HG03108 (cell line): ENCODE measurements at regions not wholly inside any gene's neighbourhood (a gene's known extent, or its start where the extent isn't known, plus 50 kb on each side); places are given as distances from the start of the nearest gene placed in this dataset.

Source experiments
- ATAC-seq: cut with Tn5 transposase; IDR thresholded peaks from one replicate; pipeline ENCODE4 v1.9.1; 2021; ENCODE audit warnings: moderate library complexity; ENCODE audit not compliant: unreplicated experiment

DNA sequence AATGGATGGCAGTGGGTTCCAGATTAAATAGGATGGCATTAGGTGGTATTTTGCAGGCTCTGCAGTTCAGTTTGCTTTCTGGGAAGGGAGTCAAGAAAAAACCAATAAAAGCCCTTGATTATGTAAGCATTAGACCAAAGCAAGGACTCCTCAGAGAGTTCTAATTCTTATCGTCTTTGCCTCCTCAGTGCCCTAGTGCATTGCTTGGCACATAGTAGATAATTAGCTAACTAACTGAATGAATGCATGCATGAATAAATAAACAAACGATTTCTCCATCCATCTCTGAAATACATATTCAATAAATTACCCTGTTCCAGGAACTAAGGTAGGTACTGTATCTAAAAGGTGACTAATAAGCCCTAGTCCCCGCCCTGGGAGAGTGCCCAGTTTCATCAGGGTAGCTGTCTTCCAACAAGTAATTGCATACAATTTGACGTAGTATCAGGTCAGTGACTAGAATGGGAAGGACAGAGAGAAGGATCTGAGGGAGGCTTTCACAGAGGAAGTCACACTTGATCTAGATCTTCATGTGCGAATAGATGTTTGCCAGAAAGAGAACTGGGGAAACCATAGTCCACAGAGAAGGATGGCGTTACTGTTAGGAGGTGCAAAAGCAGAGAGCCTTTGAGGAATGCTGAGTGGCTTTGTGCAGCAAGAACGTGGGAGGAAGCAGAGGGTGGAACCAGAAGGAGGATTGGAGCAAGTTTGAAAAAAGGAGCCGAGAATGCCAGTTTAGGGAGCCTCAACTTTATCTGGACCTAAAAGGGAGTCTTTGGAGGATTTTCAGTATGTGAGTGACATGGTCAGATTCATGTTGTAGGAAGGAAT, 111.4 kb downstream of the TBX19 start:
- no peak for ATAC-seq

DNA sequence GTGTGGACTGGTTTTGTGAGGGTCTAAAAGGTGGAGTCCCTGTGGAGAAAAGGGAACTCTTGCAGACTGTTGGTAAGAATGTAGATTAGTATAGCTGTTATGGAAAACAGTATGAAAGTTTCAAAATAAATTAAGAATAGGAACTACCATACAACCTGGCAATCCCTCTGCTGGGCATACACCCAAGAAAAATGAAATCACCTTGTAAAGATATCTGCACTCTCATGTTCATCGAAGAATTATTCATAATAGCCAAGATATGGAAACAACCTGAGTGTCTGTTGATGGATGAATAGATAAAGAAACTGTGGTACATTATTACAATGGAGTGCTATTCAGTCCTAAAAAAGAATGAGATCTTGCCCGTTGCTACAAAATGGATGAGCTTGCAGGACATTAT, 109.6 kb downstream of the TBX19 start:
- ATAC-seq: no peak

DNA sequence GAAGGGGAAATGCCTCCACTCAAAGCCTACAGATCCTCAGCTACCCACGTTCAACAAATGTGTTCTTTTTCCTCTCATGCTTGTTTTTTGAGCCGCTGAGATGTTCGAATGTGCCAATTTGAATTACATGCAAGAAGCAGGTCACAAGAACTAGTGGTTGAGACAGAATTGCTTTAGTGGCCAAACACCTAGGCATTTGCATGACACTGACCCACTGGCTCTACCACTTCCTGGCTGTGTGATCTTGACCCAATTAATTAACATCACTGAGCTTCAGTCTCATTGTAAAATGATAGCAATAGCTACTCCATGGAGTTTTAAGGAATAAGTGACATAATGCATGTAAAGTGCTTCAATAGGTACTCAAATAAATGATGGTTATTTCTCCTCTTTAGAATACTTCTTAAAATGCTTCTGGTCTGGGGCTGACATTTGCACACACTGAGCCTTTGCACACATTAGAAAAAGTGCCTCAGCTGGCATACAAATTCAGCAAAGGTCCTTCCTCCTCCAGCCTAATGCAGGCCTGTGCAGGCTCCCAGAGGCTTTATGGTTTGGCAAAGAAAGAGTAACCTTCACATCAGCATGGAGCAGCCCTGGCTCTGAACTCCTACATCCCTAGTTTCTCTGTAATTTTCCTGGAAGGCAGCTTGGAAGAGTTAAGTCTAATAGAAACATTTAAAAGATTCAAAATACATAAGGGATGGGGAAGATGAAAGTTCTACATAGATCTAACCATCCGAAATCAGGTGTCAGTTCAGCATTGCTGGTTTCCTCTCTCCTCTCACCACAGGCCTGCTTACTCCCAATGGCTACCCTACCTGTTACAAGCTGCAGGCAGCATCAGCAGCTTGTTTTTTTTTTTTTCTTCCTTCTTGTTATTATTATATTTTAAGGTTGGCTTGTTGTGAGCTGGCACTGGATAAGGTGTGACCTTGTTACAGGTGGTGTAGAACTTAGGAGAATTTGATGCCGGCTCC, 107.4 kb downstream of the TBX19 start:
- ATAC-seq: no peak

GRCh38 chr1:168386949-168387586, 106.4 kb downstream of the TBX19 start:
- ATAC-seq: no peak

DNA sequence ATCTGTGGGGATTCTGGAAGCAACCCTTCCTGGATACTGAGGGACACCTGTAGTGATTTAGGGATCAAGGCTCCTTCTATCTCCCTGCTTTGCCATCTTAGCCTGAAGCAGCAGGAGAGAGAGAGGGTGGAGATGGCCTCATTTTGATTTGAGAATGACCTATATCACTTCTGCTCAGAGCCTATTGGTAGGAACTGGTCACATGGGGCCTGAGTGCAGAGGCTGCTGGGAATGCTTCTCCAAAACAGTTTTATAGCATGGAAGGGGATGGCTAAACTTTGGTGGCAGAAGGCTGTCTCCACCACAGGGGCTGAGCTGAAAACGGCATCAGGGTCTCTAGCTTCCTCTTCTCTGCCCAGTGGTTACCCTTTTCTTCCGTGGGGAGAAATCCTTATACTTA, 105.8 kb downstream of the TBX19 start:
- ATAC-seq: no peak

DNA sequence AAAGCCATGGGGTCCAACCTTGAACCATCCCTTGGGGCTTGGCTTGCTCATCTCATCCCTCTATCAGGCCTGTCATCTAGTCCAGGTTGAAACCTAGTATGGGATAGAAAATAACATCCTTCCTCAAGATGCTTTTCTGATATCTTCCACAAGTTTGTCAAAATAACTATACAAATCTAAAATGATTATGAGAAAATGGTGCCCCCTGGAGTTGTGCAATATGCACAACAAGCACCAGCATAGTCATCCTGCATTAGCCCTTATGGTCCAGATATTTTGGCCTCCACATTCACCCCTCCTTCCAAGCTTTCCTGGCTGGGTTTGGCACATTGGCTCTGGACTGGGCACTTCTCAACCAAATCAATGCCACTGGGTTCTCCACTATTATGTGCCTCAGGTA, 101.2 kb downstream of the TBX19 start:
- ATAC-seq: no peak

DNA sequence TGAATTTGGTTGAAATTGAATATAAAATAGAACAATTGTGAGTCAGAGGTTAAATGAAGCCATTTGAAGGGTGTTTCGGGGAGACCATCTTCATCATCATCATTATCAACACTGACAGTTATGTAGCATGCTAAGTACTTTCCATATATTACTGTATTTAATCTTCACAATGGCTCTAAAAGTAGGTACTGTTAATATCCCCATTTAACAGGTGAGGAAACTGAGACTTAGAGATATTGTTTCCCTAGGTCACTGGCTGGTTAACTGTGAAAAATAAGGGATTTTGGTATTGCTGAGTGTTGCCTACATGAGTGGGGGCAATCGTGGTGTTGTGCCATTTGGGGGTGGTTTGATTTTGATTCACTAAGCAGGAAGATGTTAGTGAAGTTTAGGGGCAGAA, 100.3 kb downstream of the TBX19 start:
- no peak for ATAC-seq

DNA sequence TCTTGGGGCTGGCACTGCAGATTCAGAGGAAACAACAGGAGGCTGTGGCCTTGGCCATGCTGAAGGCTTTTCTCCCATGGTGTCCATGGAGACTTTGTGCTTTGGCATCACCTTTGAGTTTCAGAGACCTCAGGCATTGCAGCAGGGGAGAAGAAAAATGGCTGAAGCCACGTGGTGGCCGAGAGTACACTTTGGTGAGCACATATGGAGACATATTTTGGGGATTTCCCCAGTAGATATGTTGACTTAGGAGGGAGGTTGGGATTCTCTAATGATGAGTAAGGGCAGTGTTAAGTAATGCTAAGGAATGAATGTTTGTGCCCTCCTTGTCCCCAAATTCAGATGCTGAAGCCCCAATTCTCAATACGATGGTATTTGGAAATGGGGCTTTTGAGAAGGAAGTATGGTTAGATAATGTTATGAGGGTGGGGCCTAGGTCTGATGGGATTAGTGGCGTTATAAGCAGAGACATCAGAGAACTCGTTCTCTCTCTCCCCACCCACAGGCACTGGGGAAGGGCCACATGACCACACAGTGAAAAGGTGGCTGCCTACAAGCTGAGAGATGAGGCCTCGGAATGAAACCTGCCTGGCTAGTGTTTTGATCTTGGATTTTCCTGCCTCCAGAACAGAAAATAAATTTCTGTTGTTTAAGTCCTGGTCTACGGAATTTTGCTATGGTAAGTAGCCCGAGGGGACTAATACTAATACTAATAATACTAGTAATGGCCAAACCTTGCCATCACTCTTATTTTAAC, 98.6 kb downstream of the TBX19 start:
- ATAC-seq: no peak

DNA sequence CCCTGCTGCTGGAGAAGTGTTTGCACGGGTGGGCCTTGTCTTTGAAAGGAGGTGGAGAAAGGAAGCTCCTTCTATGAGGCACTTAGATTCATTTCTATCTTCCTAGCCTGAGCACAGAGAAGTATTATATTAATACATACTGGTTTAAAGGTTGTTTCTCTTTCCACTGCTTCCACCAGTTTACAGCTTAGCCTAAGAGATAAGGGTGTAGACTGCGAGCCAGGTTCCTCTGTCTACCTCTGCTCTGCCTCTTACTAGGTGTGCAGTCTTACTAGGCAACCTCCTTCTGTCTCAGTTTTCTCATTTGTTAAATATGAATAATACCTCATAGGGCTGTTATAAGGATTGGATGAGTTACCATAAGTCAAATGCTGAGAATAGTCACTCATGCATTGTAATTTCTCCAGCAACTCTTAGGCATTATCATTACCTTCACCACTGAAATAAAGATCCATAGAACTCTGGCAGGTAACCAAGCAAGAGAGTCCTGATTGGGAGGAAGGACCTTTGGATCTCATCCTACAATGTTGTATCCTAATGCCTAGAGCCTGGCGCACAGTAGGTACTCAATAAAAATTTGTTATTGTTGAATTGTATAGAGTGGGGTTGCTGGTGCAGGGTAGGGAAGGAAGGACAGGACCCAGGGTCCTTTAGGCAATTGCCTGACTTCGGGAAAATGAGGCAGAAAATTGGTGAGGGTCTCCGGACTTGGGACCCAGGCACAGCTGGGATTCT, 95.1 kb downstream of the TBX19 start:
- ATAC-seq: no peak

- ATAC-seq: no peak
These were observed 93.9 kb downstream of the TBX19 start for GRCh38 chr1:168374566-168374965.

- no peak for ATAC-seq
These were observed 93.2 kb downstream of the TBX19 start for GRCh38 chr1:168373869-168374268.

DNA sequence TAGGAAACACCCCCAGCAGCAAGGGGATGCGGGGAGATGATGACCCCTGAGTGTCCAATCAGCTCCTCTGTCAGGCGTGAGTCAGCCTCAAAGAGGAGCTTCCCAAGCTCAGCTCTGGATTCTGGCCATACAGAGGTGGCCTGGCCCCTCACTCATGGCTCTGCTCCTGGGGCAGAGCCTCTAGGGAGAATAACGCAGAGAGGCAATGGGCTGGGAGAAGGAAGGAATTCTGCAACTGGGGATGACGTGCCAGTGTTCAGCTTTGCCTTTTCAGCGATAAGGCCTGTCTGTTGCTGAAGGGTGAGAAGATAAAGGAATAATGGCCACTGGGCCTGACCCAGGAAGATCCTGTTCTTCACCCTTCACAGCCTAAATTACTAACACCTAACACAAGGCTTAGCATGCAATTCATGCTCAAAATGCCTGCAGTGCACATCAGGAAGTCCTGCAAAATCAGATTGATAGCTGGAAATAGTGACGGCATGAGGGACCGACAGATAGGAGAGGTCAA, 92.2 kb downstream of the TBX19 start:
- ATAC-seq: no peak

GRCh38 chr1:168372307-168372706, 91.6 kb downstream of the TBX19 start:
- ATAC-seq: no peak

DNA sequence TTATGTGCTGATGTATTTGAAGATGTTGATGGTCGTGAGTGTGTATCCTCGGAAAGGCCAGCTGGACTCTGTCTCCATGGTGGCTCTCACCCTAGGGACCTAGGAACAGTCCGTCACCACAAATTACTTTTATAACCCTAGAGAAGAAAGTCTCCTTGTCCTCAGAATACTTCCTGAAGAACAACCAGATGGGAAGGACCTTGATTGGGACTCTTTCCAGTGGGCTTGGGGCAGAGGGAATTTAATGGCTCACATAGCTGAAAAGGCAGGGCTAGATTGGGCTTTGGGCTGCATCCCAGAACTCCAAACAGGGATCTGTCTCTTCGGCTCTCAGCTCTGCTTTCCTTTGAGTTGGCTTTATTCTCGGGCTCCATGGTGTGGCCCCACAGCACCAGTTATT, 90.8 kb downstream of the TBX19 start:
- ATAC-seq: no peak

DNA sequence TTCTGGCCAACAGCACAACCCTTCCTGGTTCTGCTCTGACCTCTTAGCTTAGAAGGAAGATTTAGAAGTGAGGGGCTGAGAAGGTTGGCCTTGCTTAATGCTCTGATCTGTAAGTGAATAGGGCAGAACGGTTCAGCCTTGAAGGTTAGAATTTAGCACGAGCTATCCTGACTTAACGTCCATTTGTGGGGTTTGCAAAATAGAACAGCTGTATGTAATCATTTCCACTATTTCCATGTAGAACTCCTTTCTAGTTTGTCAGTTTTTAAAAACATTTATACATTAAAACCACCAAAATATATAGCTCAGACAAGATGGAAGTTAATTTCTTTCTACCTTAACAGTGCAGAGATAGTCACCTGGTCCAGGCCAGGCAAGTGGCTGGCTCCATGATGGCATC, 89.9 kb downstream of the TBX19 start:
- no peak for ATAC-seq

- ATAC-seq: no peak
These were observed 89.0 kb downstream of the TBX19 start for GRCh38 chr1:168369655-168370054.

GRCh38 chr1:168368131-168368530, 87.5 kb downstream of the TBX19 start:
- no peak for ATAC-seq

DNA sequence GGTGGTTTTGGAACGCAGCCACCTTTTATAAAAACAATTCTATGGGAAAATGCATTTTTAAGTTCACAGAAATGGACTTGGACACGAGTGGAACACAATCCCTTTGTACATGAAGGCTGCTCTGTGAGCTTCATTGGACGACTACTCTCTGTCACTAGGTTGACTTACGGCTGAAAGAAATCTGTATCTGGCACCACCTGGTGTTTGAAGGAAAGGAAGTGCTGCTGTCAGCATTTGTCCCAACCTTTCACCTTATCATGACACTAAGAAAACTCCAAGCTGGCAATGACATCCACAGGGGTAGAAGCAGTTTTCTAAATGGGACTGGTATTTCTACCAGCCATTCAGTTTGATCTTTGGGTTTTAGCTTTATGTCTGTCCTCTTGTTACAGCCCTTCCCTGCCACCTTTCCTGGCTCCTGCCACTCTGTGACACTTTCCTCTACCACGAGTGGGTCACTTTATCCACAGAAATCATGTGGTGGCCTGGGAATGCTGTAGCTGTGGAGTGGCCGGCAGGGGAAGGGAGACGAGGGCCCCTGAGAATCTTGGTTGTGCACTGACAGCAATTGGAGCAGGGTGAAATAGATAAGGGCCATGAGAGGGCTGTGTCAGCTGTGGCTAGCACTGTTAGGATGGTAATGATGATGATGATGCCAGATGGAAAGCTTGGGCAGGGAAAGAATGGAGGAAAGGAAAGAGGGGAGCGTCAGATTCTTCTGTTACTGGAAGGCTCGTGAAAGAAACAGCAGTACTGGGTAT, 85.2 kb downstream of the TBX19 start:
- no peak for ATAC-seq
